GM20000 (cell line): ENCODE measurements at regions not wholly inside any gene's neighbourhood (a gene's known extent, or its start where the extent isn't known, plus 50 kb on each side); places are given as distances from the start of the nearest gene placed in this dataset.

Experiments used
- DNase-seq: peaks from one replicate; pipeline ENCODE4 v3.0.0; 2012; ENCODE audit warnings: low spot score
- CTCF ChIP-seq: IDR thresholded peaks from 2 replicates; pipeline ENCODE4 v1.5.1; 2012; ENCODE audit warnings: mild to moderate bottlenecking, control low read depth; ENCODE audit errors: extremely low read depth, missing control alignments

DNA sequence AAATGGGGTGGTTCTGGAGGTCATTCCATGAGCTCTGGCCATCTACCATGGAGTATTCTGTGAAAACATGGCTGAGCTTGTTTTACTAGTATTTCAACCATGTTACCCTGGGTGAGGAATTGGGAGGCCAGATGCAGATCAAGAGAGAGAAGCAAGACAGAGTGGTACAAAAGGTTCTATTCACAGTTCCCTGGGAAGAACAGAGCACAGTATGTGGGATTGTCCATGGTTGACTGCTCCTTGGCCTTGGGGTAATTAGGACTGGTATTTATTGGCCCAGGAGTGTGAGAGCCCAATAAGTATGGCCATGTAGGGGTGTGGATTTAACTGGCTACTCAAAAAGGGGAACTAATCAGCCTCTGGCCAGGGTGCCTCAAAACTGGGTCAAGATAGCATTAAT lies 239.7 kb upstream of the GATB start:
- no peak for DNase-seq
- TF ChIP-seq CTCF = no peak

- TF ChIP-seq CTCF = no peak
Observed at GRCh38 chr4:151998723-151999122, 237.9 kb upstream of the GATB start.

GRCh38 chr4:151997461-151997860 lies 236.7 kb upstream of the GATB start:
- DNase-seq = no peak
- TF ChIP-seq CTCF = no peak

More at GRCh38 chr4:151998723-151999122, 237.9 kb upstream of the GATB start:
- DNase-seq = no peak

DNA sequence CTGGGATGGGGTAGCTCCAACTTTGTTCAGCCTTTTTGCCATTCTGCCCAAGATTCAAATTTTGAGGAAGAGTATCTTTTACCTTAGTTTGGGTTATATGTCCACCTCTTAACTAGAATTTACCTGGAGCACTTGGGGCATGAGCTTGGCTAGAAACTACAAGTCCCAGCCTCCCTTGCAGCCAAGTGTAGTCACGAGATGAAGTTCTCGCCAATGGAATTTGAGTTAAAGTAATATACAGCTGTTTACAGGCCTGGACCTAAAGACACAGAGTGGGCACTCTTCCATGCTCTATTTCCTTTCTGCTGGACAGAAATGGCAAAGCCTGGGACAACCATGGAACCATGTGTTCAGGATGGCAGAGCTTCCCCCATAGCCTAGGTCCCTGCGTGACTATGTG lies 233.6 kb upstream of the GATB start:
- DNase-seq = no peak
- no peak for TF ChIP-seq CTCF

GRCh38 chr4:151993521-151993920 lies 232.7 kb upstream of the GATB start:
- no peak for DNase-seq
- TF ChIP-seq CTCF = no peak

DNA sequence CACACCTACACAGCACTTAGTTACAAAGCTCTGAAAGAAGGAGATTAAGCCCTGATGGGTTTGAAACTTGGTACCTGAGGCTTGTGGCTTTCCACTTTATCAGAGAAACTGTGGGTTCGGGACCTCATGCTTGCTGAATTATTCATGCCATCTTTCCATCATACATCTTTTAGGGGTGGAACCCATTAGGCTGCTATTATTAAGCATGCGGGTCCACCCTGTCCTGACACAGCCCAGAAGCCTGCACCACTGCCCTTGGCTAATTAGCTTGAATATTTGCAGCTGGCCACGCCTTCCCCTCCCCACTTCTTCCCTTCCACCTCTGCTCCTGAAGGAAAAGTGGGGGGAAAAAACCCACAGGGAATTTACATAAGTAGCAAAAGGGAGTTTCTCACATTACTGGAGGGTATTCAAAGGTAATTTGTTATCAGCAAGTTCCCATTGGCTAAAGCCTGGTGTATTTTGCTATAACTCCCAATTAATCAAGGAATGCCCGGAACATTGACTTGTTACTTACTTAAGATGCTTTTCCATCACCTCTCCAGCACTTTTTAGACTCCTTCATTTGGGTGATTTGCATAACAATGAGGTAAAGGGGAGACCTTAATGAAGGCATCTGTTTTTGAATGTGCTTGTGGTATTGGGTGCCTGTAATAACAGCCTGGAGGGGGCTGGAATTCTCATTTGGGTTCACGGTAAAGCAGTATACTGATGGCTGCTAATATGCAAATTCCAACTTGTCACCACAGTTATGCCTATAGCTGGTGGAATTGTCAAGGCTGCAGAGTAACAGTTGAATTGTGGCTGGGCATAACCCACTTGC lies 231.7 kb upstream of the GATB start:
- no peak for DNase-seq
- TF ChIP-seq CTCF = no peak

GRCh38 chr4:151991884-151992167 lies 231.0 kb upstream of the GATB start:
- TF ChIP-seq CTCF = no peak
- DNase-seq = no peak
